ENCODE measurements at regions not wholly inside any gene's neighbourhood (a gene's known extent, or its start where the extent isn't known, plus 50 kb on each side); places are given as distances from the start of the nearest gene placed in this dataset.
A peak's percentile ranks its signal among the peaks of the same experiment; 100 is the strongest.
"Not testable (repeated sequence)": the region's sequence is repeated elsewhere in the genome, so short reads cannot be mapped to it uniquely, and the experiment has no call there.

GRCh38 chr4:74505355-74505978 lies 60.5 kb downstream of the AREG start:
- not testable (repeated sequence) for DNase-seq

- not testable (repeated sequence) for DNase-seq
Measured at GRCh38 chr4:74509363-74509762, 64.4 kb downstream of the AREG start.

GRCh38 chr4:74516303-74516702 lies 71.4 kb downstream of the AREG start:
- no peak for DNase-seq

GRCh38 chr4:74517996-74518395 lies 73.1 kb downstream of the AREG start:
- DNase-seq, result no peak

GRCh38 chr4:74522251-74522991 lies 77.5 kb downstream of the AREG start:
- DNase-seq, result no peak

- no peak for DNase-seq
Measured at GRCh38 chr4:74523096-74523495, 78.2 kb downstream of the AREG start.

- no peak for DNase-seq
Measured at GRCh38 chr4:74524985-74525384, 80.0 kb downstream of the AREG start.

GRCh38 chr4:74527049-74527448 lies 82.1 kb downstream of the AREG start:
- DNase-seq, result no peak

GRCh38 chr4:74528178-74528577 lies 83.2 kb downstream of the AREG start:
- DNase-seq, result no peak

- DNase-seq, result peak in 4 of 56 donors; percentile 0 to 3 (median 2)
Measured at GRCh38 chr4:74529284-74530041, 84.5 kb downstream of the AREG start.

- DNase-seq, result peak in 2 of 56 donors; percentile 1
Measured at GRCh38 chr4:74531963-74532794, 87.2 kb downstream of the AREG start.

- no peak for DNase-seq
Measured at GRCh38 chr4:74534121-74534520, 89.2 kb downstream of the AREG start.

- no peak for DNase-seq
Measured at GRCh38 chr4:74534936-74535335, 90.0 kb downstream of the AREG start.

GRCh38 chr4:74535512-74535911 lies 90.6 kb downstream of the AREG start:
- no peak for DNase-seq

- no peak for DNase-seq
Measured at GRCh38 chr4:74536557-74536956, 91.6 kb downstream of the AREG start.

- DNase-seq, result no peak
Measured at GRCh38 chr4:74537459-74537858, 92.5 kb downstream of the AREG start.

- DNase-seq, result no peak
Measured at GRCh38 chr4:74539044-74539790, 94.3 kb downstream of the AREG start.

- DNase-seq, result no peak
Measured at GRCh38 chr4:74540193-74540592, 95.3 kb downstream of the AREG start.

GRCh38 chr4:74541667-74542066 lies 96.7 kb downstream of the AREG start:
- DNase-seq, result no peak

GRCh38 chr4:74543231-74543781 lies 98.4 kb downstream of the AREG start:
- DNase-seq, result no peak

Data from nucleus accumbens (tissue), 56 donors.